Skin epidermis (tissue), 12 donors: ENCODE measurements at regions not wholly inside any gene's neighbourhood (a gene's known extent, or its start where the extent isn't known, plus 50 kb on each side); places are given as distances from the start of the nearest gene placed in this dataset.

Experiments
- H3K27ac ChIP-seq, 21 experiments: fragments of 200-600 bp; sonication (generic) in 11 of 21; one replicate each; pipeline ENCODE4 v1.5.0; 2020; ENCODE audit warnings: mild to moderate bottlenecking in 3 of 21, inconsistent platforms in 2 of 21, moderate library complexity in 2 of 21
- H3K4me3 ChIP-seq, 7 experiments: fragments of 200-600 bp; sonication (generic) in 2 of 7; one replicate each; pipeline ENCODE4 v1.5.0; 2020; ENCODE audit warnings: inconsistent platforms in 2 of 7, mild to moderate bottlenecking in 2 of 7, moderate library complexity in 1 of 7

GRCh38 chr2:161104054-161104553, 56.1 kb upstream of the TANK start:
- no peak overlapping the region for H3K27ac ChIP-seq
- H3K4me3 ChIP-seq, result no peak overlapping the region

GRCh38 chr2:161107265-161107664, 53.0 kb upstream of the TANK start:
- H3K27ac ChIP-seq, result no peak overlapping the region
- no peak overlapping the region for H3K4me3 ChIP-seq
